ENCODE measurements at regions not wholly inside any gene's neighbourhood (a gene's known extent, or its start where the extent isn't known, plus 50 kb on each side); places are given as distances from the start of the nearest gene placed in this dataset.

DNA sequence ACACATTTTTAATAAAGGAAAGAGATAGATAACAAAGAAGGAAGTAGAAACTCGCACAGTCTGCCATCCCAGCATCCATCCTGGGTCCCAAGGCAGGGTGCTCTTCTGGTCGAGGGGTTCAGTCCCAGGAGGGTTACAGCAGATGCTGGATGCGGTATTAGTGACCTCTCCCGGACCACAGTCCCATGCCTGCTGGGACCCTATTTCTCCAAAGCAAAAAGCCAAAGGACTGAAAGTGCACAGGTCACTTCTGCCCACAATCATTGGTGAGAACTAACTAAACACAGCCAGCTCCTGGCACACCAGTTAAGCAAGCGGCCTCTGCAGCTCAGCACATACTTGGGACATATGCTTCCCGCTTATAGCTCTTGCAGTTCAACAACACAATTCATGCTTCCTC is 96.1 kb upstream of the HABP2 start:
- TF ChIP-seq, protein P1, sequence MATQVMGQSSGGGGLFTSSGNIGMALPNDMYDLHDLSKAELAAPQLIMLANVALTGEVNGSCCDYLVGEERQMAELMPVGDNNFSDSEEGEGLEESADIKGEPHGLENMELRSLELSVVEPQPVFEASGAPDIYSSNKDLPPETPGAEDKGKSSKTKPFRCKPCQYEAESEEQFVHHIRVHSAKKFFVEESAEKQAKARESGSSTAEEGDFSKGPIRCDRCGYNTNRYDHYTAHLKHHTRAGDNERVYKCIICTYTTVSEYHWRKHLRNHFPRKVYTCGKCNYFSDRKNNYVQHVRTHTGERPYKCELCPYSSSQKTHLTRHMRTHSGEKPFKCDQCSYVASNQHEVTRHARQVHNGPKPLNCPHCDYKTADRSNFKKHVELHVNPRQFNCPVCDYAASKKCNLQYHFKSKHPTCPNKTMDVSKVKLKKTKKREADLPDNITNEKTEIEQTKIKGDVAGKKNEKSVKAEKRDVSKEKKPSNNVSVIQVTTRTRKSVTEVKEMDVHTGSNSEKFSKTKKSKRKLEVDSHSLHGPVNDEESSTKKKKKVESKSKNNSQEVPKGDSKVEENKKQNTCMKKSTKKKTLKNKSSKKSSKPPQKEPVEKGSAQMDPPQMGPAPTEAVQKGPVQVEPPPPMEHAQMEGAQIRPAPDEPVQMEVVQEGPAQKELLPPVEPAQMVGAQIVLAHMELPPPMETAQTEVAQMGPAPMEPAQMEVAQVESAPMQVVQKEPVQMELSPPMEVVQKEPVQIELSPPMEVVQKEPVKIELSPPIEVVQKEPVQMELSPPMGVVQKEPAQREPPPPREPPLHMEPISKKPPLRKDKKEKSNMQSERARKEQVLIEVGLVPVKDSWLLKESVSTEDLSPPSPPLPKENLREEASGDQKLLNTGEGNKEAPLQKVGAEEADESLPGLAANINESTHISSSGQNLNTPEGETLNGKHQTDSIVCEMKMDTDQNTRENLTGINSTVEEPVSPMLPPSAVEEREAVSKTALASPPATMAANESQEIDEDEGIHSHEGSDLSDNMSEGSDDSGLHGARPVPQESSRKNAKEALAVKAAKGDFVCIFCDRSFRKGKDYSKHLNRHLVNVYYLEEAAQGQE (IDR thresholded peaks at IDR 0.05; ENCODE audit: insufficient read depth in 1 of 2, low read depth in 2 of 2, low read length in 2 of 2), result no peak
- TF ChIP-seq POLR2AphosphoS5 (IDR thresholded peaks at IDR 0.05; ENCODE audit: low read depth, low read length), result no peak
- no peak for TF ChIP-seq TAF1 (IDR thresholded peaks at IDR 0.05; ENCODE audit: borderline replicate concordance, insufficient read depth, low read length)
- no peak for TF ChIP-seq SIN3A (IDR thresholded peaks at IDR 0.05; ENCODE audit: borderline replicate concordance, insufficient read depth, low read length)
- no peak for TF ChIP-seq FOXP2 (optimal IDR thresholded peaks at IDR 0.05; ENCODE audit: borderline replicate concordance, extremely low read depth, extremely low read length, insufficient read depth)

GRCh38 chr10:113457408-113457807 is 95.4 kb upstream of the HABP2 start:
- TF ChIP-seq FOXP2 (optimal IDR thresholded peaks at IDR 0.05; ENCODE audit: borderline replicate concordance, extremely low read depth, extremely low read length, insufficient read depth) (no peak), SIN3A (IDR thresholded peaks at IDR 0.05; ENCODE audit: borderline replicate concordance, insufficient read depth, low read length) (no peak), POLR2AphosphoS5 (IDR thresholded peaks at IDR 0.05; ENCODE audit: low read depth, low read length) (no peak), TAF1 (IDR thresholded peaks at IDR 0.05; ENCODE audit: borderline replicate concordance, insufficient read depth, low read length) (no peak)
- TF ChIP-seq, protein P1 (IDR thresholded peaks at IDR 0.05; ENCODE audit: insufficient read depth in 1 of 2, low read depth in 2 of 2, low read length in 2 of 2), result no peak

GRCh38 chr10:113458451-113458850 is 94.4 kb upstream of the HABP2 start:
- TF ChIP-seq FOXP2 (optimal IDR thresholded peaks at IDR 0.05; ENCODE audit: borderline replicate concordance, extremely low read depth, extremely low read length, insufficient read depth) (no peak), TAF1 (IDR thresholded peaks at IDR 0.05; ENCODE audit: borderline replicate concordance, insufficient read depth, low read length) (no peak)

DNA sequence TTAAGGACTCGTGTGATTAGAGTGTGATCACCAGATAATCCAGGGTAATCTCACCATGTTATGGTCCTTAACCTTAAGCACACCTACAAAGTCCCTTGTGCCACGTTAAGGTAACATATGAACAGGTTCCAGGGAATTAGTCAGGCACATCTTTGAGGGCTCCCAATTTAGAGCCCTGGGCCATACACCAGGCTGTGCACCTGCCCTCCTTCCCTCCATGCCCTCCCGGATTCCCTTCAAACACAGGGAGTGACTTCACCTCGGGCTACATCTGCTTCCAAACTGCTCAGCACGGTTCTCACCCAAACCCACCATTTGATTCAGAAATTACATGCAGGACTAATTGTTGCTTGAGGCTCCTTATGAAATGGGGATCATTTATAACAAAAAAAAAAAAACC is 93.9 kb upstream of the HABP2 start:
- TF ChIP-seq SIN3A (IDR thresholded peaks at IDR 0.05; ENCODE audit: borderline replicate concordance, insufficient read depth, low read length) (no peak), TAF1 (IDR thresholded peaks at IDR 0.05; ENCODE audit: borderline replicate concordance, insufficient read depth, low read length) (no peak), POLR2AphosphoS5 (IDR thresholded peaks at IDR 0.05; ENCODE audit: low read depth, low read length) (no peak), FOXP2 (optimal IDR thresholded peaks at IDR 0.05; ENCODE audit: borderline replicate concordance, extremely low read depth, extremely low read length, insufficient read depth) (no peak)

DNA sequence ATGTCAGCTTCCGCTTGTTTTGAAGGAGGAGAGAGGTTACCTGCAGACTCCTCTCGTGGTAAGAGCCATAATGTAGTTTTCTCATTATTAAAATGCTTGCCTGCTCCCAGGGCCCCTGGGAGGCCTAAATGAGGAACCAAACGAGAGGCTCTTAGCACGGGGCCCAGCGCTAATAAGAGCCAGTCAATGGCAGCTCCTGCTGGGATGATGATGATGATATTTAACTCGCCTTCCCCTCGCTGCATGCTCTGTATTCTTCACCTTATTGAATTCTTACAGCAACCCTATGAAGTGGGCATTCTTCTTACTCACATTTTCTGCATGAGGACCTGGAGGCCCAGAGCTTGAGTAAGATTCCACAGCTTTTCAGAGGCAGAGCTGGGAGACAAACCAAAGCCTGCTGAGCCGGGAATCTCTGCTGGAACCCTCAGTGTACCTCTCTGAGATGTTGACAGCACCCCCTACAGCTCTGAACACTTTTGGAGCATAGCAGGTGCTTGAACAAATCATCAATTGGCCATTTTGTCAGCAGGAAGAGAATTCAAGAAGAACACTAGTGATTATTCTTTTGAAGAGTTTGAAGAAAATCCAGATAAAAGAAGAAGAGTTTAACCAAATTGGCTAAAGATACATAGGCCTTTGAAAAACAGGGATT is 93.1 kb upstream of the HABP2 start:
- TF ChIP-seq SIN3A (IDR thresholded peaks at IDR 0.05; ENCODE audit: borderline replicate concordance, insufficient read depth, low read length) (no peak), TAF1 (IDR thresholded peaks at IDR 0.05; ENCODE audit: borderline replicate concordance, insufficient read depth, low read length) (no peak), POLR2AphosphoS5 (IDR thresholded peaks at IDR 0.05; ENCODE audit: low read depth, low read length) (no peak), FOXP2 (optimal IDR thresholded peaks at IDR 0.05; ENCODE audit: borderline replicate concordance, extremely low read depth, extremely low read length, insufficient read depth) (no peak)
- TF ChIP-seq, protein P1 (IDR thresholded peaks at IDR 0.05; ENCODE audit: insufficient read depth in 1 of 2, low read depth in 2 of 2, low read length in 2 of 2), result no peak

DNA sequence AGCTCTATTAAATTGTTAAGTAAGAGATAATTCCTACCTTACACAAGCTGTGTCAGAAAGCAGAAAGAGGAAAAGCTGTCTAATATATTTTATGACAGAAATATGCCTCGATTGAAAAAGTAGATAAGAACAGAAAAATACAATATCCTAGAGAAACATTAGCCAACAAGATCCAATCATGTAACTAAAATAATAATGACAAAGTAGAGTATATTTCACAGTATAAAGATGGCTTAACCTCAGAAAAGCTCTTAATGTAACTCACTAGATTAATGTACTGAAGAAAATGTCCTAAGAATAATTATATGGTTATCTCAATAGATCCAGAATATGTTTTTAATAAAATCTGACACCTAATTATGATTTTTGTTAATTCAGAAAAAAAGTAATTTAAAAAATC is 89.8 kb upstream of the HABP2 start:
- TF ChIP-seq POLR2AphosphoS5 (IDR thresholded peaks at IDR 0.05; ENCODE audit: low read depth, low read length) (no peak), TAF1 (IDR thresholded peaks at IDR 0.05; ENCODE audit: borderline replicate concordance, insufficient read depth, low read length) (no peak), FOXP2 (optimal IDR thresholded peaks at IDR 0.05; ENCODE audit: borderline replicate concordance, extremely low read depth, extremely low read length, insufficient read depth) (no peak), SIN3A (IDR thresholded peaks at IDR 0.05; ENCODE audit: borderline replicate concordance, insufficient read depth, low read length) (no peak)
- TF ChIP-seq, protein P1 (IDR thresholded peaks at IDR 0.05; ENCODE audit: insufficient read depth in 1 of 2, low read depth in 2 of 2, low read length in 2 of 2), result no peak

Measured in PFSK-1 (cell line).